CD14-positive monocyte (primary cell): ENCODE measurements at regions not wholly inside any gene's neighbourhood (a gene's known extent, or its start where the extent isn't known, plus 50 kb on each side); places are given as distances from the start of the nearest gene placed in this dataset.
"Not testable (repeated sequence)": the region's sequence is repeated elsewhere in the genome, so short reads cannot be mapped to it uniquely, and the experiment has no call there.

ENCODE experiments used
- DNase-seq, 3 donors: peaks; one replicate each; pipeline ENCODE4 v3.0.0-alpha.2; 2011 to 2022
- H2AFZ ChIP-seq: 2 replicates; pipeline ENCODE4 v1.6.0; 2012; ENCODE audit warnings: mild to moderate bottlenecking, low read depth, low read length, inconsistent platforms; ENCODE audit not compliant: insufficient read depth, poor library complexity, severe bottlenecking
- H3K27ac ChIP-seq, 2 donors: 1 replicate in 1 of 2; 2 replicates in 1 of 2; pipeline ENCODE4 v1.5.1; 2012 to 2013; ENCODE audit warnings: low read length in 2 of 2, control low read depth in 1 of 2, inconsistent platforms in 1 of 2, low read depth in 1 of 2, mild to moderate bottlenecking in 1 of 2
- H3K27me3 ChIP-seq, 2 donors: one replicate each; pipeline versions ENCODE4 v1.6.0 to v1.6.1; 2011 to 2013; ENCODE audit warnings: low read length in 2 of 2; ENCODE audit not compliant: control insufficient read depth in 2 of 2, insufficient read depth in 2 of 2
- H3K36me3 ChIP-seq, 2 donors: replicated peaks in 1 of 2; 1 replicate in 1 of 2; 2 replicates in 1 of 2; pipeline versions ENCODE4 v1.5.1 to v1.6.1; 2012 to 2013; ENCODE audit warnings: low read length in 2 of 2, control low read depth in 1 of 2, inconsistent platforms in 1 of 2, mild to moderate bottlenecking in 1 of 2; ENCODE audit not compliant: insufficient read depth in 2 of 2, control insufficient read depth in 1 of 2
- H3K4me1 ChIP-seq, 2 donors: 1 replicate in 1 of 2; 2 replicates in 1 of 2; pipeline versions ENCODE4 v1.5.1 to v1.6.1; 2012 to 2013; ENCODE audit warnings: low read length in 2 of 2, control low read depth in 1 of 2, inconsistent platforms in 1 of 2, mild to moderate bottlenecking in 1 of 2, moderate library complexity in 1 of 2; ENCODE audit not compliant: insufficient read depth in 2 of 2, control insufficient read depth in 1 of 2
- H3K4me2 ChIP-seq: replicated peaks from 2 replicates; pipeline ENCODE3; 2012; ENCODE audit warnings: low read length, moderate library complexity, mild to moderate bottlenecking; ENCODE audit not compliant: poor library complexity, severe bottlenecking; ENCODE audit errors: extremely low read depth
- H3K4me3 ChIP-seq, 3 experiments: fragments of 200-600 bp in 1 of 3; sonication (generic) in 1 of 3; replicated peaks in 1 of 3; 1 replicate in 2 of 3; 2 replicates in 1 of 3; pipeline ENCODE4 v1.5.1; 2011 to 2013; ENCODE audit warnings: low read length in 3 of 3, mild to moderate bottlenecking in 3 of 3, control low read depth in 2 of 3, low read depth in 2 of 3, inconsistent platforms in 1 of 3, moderate library complexity in 1 of 3
- H3K79me2 ChIP-seq: 2 replicates; pipeline ENCODE4 v1.6.0; 2012; ENCODE audit warnings: mild to moderate bottlenecking, control low read depth, inconsistent platforms, low read length, moderate library complexity; ENCODE audit not compliant: insufficient read depth
- H3K9ac ChIP-seq: 2 replicates; pipeline ENCODE4 v1.6.0; 2017; ENCODE audit warnings: low read length, mild to moderate bottlenecking; ENCODE audit not compliant: insufficient read depth, poor library complexity, severe bottlenecking
- H3K9me3 ChIP-seq, 2 donors: replicated peaks in 1 of 2; 1 replicate in 1 of 2; 2 replicates in 1 of 2; pipeline versions ENCODE4 v1.5.1 to v1.6.1; 2012 to 2013; ENCODE audit warnings: low read length in 2 of 2, control low read depth in 1 of 2; ENCODE audit not compliant: control insufficient read depth in 1 of 2, insufficient read depth in 1 of 2
- H4K20me1 ChIP-seq: 2 replicates; pipeline ENCODE4 v1.6.0; 2012; ENCODE audit warnings: mild to moderate bottlenecking, low read length, control low read depth, moderate library complexity; ENCODE audit not compliant: insufficient read depth
- H3K27ac Mint-ChIP-seq, 7 donors: one replicate each; pipeline ENCODE4 v1.8.0; 2020; ENCODE audit warnings: mild to moderate bottlenecking in 7 of 7, mixed read lengths in 7 of 7, moderate library complexity in 6 of 7, inconsistent platforms in 2 of 7
- H3K27me3 Mint-ChIP-seq, 3 donors: one replicate each; pipeline ENCODE4 v1.8.0; 2021 to 2022; ENCODE audit warnings: low read depth in 3 of 3, mild to moderate bottlenecking in 3 of 3, mixed read lengths in 3 of 3, moderate library complexity in 3 of 3, inconsistent platforms in 1 of 3
- H3K36me3 Mint-ChIP-seq, 2 donors: one replicate each; pipeline ENCODE4 v1.8.0; 2020; ENCODE audit warnings: mixed read lengths in 2 of 2, inconsistent platforms in 1 of 2, mild to moderate bottlenecking in 1 of 2
- H3K4me1 Mint-ChIP-seq: one replicate; pipeline ENCODE4 v1.8.0; 2020; ENCODE audit warnings: mild to moderate bottlenecking, mixed read lengths
- H3K4me3 Mint-ChIP-seq, 2 donors: one replicate each; pipeline ENCODE4 v1.8.0; 2020; ENCODE audit warnings: mild to moderate bottlenecking in 2 of 2, mixed read lengths in 2 of 2, moderate library complexity in 1 of 2
- H3K9me3 Mint-ChIP-seq, 7 donors: one replicate each; pipeline ENCODE4 v1.8.0; 2020 to 2022; ENCODE audit warnings: mixed read lengths in 7 of 7, mild to moderate bottlenecking in 6 of 7, moderate library complexity in 6 of 7, inconsistent platforms in 2 of 7
- CTCF ChIP-seq: fragments of 200-600 bp; IDR thresholded peaks from one replicate; pipeline ENCODE4 v1.8.0; 2022; ENCODE audit warnings: antibody characterized with exemption, mild to moderate bottlenecking
- WGBS: methylation state at CpG from one replicate; pipeline ENCODE4 v1.1.5; 2013; ENCODE audit warnings: missing lambda C conversion rate; ENCODE audit not compliant: insufficient coverage; 5-methylcytosine and 5-hydroxymethylcytosine counted together
- intact Hi-C, 2 donors: fragments of 100-400 bp; cut with micrococcal nuclease; formaldehyde crosslinking; loops; one replicate each; pipeline versions ENCODE4 v1.15.0 to v1.15.1; 2023

DNA sequence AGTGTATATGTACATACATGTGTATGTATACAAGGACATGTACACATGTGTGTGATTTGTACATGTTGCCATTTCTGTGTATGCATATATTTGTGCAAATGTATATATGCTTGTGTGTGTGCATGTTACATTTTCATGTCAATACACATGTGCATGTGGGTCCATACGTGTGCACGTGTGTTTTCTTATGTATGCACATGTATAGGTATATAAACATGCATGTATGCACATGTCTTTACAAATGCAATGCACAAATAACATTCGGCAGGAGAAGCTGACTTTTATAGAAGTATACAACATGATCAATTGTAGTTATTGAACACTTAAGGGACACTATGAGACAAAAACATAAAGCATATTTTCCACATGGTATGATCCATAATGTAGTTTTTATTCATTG, 307.4 kb upstream of the SEMA3C start:
- no peak overlapping the region for H3K4me3 ChIP-seq
- no peak for TF ChIP-seq CTCF
- DNase-seq = no peak
- no CpG with 5 or more reads among the region's 3 CpGs for WGBS
- H3K36me3 ChIP-seq = no peaks in the 10 kb centered on the region
- Mint-ChIP-seq H3K36me3 (no peaks in the 10 kb centered on the region), H3K27me3 (peaks cover 0 to 3% (median 0%) of the 10 kb centered on the region in 3 donors), H3K9me3 (peaks cover 4 to 22% (median 9%) of the 10 kb centered on the region in 7 donors), H3K4me3 (no peak overlapping the region), H3K27ac (no peak overlapping the region), H3K4me1 (no peaks in the 10 kb centered on the region)
- no peak overlapping the region for H2AFZ ChIP-seq
- H3K4me1 ChIP-seq = no peaks in the 10 kb centered on the region
- no peaks in the 10 kb centered on the region for H4K20me1 ChIP-seq
- H3K4me2 ChIP-seq = no peak overlapping the region
- intact Hi-C loops = no loop called here
- no peaks in the 10 kb centered on the region for H3K27me3 ChIP-seq
- no peak overlapping the region for H3K9ac ChIP-seq
- no peak overlapping the region for H3K27ac ChIP-seq
- H3K79me2 ChIP-seq = no peaks in the 10 kb centered on the region
- H3K9me3 ChIP-seq = peaks cover 5 to 8% of the 10 kb centered on the region in 2 donors

DNA sequence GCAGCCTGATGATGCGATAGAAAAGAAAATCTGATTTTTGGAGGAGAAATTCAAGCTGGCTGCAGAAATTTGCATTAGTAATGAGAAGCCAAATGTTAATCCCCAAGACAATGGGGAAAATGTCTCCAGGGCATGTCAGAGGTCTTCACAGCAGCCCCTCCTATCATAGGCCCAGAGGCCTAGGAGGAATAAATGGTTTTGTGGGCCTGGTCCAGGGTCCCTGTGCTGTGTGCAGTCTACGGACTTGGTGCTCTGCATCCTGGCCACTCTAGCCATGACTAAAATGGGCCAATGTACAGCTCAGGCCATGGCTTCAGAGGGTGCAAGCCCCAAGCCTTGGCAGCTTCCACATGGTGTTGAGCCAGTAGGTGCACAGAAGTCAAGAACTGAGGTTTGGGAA, 303.8 kb upstream of the SEMA3C start:
- H3K4me3 Mint-ChIP-seq, H3K9ac ChIP-seq, H3K27me3 Mint-ChIP-seq, H3K27ac Mint-ChIP-seq, H3K36me3 ChIP-seq, H3K4me1 Mint-ChIP-seq, H3K4me3 ChIP-seq, H3K9me3 ChIP-seq, intact Hi-C loops, H3K4me1 ChIP-seq, H3K27ac ChIP-seq, H2AFZ ChIP-seq, DNase-seq, H3K27me3 ChIP-seq, H3K36me3 Mint-ChIP-seq, H4K20me1 ChIP-seq, H3K4me2 ChIP-seq, H3K79me2 ChIP-seq: not testable (repeated sequence)
- 95% methylated on average over 2 of the region's 2 CpGs for WGBS
- H3K9me3 Mint-ChIP-seq = peaks cover 4 to 22% (median 9%) of the 10 kb centered on the region in 7 donors
